K562 (cell line): ENCODE measurements at regions not wholly inside any gene's neighbourhood (a gene's known extent, or its start where the extent isn't known, plus 50 kb on each side); places are given as distances from the start of the nearest gene placed in this dataset.

Experiments
- BACH1 ChIP-seq: fragments of 200-800 bp; sonication (Bioruptor generic); IDR thresholded peaks from 2 replicates; pipeline ENCODE4 v1.6.1; 2016; ENCODE audit warnings: missing genetic modification characterization, missing compliant biosample characterization
- CEBPB ChIP-seq: fragments of 450-650 bp; IDR thresholded peaks from 2 replicates; pipeline ENCODE4 v1.6.1; 2016; ENCODE audit warnings: missing genetic modification characterization, missing compliant biosample characterization
- MYBL2 ChIP-seq, 2 experiments: fragments of 450-650 bp in 1 of 2; sonication (generic) in 1 of 2; formaldehyde crosslinking in 1 of 2; IDR thresholded peaks; 2 replicates each; pipeline versions ENCODE4 v1.6.1 to v1.8.1; 2017 to 2022; ENCODE audit warnings: borderline replicate concordance in 1 of 2, inconsistent platforms in 1 of 2, low read depth in 1 of 2, mild to moderate bottlenecking in 1 of 2, missing genetic modification reagents in 1 of 2, moderate library complexity in 1 of 2
- POLR2A ChIP-seq: fragments of 450-650 bp; conservative IDR thresholded peaks from 2 replicates; pipeline ENCODE4 v1.6.1; 2016
- ZBTB1 ChIP-seq: sonication (generic); formaldehyde crosslinking; IDR thresholded peaks from 2 replicates; pipeline ENCODE4 v1.8.1; 2023; ENCODE audit warnings: missing genetic modification reagents, low read depth, mild to moderate bottlenecking, borderline replicate concordance
- ZBTB17 ChIP-seq: fragments of 450-650 bp; formaldehyde crosslinking; IDR thresholded peaks from 2 replicates; pipeline ENCODE4 v1.4.0; 2020; ENCODE audit warnings: mild to moderate bottlenecking
- ZNF124 ChIP-seq: sonication (generic); formaldehyde crosslinking; IDR thresholded peaks from 2 replicates; pipeline ENCODE4 v1.8.1; 2022; ENCODE audit warnings: missing genetic modification reagents
- TF ChIP-seq, protein P1 (sequence below): sonication (generic); formaldehyde crosslinking; IDR thresholded peaks from 2 replicates; pipeline ENCODE4 v1.8.0; 2023; ENCODE audit warnings: mild to moderate bottlenecking, missing genetic modification reagents
- TF ChIP-seq, protein P2 (sequence below): fragments of 250-450 bp; sonication (Bioruptor Pico); IDR thresholded peaks from 2 replicates; pipeline ENCODE4 v1.5.0; 2022; ENCODE audit warnings: mild to moderate bottlenecking

DNA sequence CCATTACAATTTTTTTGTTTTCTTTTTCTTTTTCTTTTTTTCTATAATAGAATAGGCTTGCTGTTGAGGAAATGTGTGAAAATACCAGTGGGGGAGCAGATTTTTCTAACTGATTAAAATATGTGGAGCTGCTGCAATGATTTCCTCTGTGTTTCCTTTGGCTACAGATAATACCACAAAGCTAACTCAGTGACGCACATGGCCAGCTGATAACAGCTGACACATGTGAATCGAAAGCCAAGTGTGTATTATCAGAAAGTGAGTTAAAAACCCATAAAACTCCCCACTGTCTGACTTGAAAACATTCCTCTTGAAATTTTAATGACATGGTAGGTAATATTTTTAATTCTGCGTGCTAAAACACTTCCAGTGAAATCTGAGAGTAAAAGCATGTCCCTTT lies 70.8 kb upstream of the AHI1 start:
- TF ChIP-seq CEBPB (tag), result no peak
- TF ChIP-seq, protein P1, sequence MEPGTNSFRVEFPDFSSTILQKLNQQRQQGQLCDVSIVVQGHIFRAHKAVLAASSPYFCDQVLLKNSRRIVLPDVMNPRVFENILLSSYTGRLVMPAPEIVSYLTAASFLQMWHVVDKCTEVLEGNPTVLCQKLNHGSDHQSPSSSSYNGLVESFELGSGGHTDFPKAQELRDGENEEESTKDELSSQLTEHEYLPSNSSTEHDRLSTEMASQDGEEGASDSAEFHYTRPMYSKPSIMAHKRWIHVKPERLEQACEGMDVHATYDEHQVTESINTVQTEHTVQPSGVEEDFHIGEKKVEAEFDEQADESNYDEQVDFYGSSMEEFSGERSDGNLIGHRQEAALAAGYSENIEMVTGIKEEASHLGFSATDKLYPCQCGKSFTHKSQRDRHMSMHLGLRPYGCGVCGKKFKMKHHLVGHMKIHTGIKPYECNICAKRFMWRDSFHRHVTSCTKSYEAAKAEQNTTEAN, result no peak
- TF ChIP-seq, protein P2, sequence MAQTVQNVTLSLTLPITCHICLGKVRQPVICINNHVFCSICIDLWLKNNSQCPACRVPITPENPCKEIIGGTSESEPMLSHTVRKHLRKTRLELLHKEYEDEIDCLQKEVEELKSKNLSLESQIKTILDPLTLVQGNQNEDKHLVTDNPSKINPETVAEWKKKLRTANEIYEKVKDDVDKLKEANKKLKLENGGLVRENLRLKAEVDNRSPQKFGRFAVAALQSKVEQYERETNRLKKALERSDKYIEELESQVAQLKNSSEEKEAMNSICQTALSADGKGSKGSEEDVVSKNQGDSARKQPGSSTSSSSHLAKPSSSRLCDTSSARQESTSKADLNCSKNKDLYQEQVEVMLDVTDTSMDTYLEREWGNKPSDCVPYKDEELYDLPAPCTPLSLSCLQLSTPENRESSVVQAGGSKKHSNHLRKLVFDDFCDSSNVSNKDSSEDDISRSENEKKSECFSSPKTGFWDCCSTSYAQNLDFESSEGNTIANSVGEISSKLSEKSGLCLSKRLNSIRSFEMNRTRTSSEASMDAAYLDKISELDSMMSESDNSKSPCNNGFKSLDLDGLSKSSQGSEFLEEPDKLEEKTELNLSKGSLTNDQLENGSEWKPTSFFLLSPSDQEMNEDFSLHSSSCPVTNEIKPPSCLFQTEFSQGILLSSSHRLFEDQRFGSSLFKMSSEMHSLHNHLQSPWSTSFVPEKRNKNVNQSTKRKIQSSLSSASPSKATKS, result no peak
- no peak for TF ChIP-seq POLR2A
- no peak for TF ChIP-seq MYBL2 (IDR thresholded peaks at IDR 0.05; ENCODE audit: low read depth)
- no peak for TF ChIP-seq MYBL2 (CRISPR knock-in tag; IDR thresholded peaks at IDR 0.05; ENCODE audit: borderline replicate concordance)
- TF ChIP-seq ZBTB1 (CRISPR knock-in tag), result no peak
- TF ChIP-seq ZBTB17 (CRISPR knock-in tag), result no peak
- no peak for TF ChIP-seq ZNF124 (CRISPR knock-in tag)
- no peak; the same call in 1 of the 2 replicates for TF ChIP-seq BACH1 (tag)
